ENCODE measurements at regions not wholly inside any gene's neighbourhood (a gene's known extent, or its start where the extent isn't known, plus 50 kb on each side); places are given as distances from the start of the nearest gene placed in this dataset.

DNA sequence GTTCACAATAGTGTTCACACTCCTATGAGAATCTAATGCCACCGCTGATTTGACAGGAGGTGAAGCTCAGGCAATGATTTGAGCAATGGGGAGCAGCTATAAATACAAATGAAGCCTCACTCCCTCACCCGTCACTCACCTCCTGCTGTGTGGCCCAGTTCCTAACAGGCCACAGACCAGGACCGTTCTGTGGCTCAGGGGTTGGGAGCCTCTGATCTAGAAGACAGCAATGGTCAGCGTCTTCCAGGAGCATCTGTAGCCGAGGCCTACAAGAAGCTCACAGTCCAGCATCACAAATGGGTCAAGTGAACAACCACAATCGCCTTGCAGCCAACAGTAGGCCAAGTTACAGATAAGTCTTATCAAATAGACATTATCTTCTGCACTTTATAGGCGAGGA, 110.0 kb upstream of the SLC66A3 start:
- TF ChIP-seq, protein P1, sequence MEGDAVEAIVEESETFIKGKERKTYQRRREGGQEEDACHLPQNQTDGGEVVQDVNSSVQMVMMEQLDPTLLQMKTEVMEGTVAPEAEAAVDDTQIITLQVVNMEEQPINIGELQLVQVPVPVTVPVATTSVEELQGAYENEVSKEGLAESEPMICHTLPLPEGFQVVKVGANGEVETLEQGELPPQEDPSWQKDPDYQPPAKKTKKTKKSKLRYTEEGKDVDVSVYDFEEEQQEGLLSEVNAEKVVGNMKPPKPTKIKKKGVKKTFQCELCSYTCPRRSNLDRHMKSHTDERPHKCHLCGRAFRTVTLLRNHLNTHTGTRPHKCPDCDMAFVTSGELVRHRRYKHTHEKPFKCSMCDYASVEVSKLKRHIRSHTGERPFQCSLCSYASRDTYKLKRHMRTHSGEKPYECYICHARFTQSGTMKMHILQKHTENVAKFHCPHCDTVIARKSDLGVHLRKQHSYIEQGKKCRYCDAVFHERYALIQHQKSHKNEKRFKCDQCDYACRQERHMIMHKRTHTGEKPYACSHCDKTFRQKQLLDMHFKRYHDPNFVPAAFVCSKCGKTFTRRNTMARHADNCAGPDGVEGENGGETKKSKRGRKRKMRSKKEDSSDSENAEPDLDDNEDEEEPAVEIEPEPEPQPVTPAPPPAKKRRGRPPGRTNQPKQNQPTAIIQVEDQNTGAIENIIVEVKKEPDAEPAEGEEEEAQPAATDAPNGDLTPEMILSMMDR (IDR thresholded peaks at IDR 0.05), result no peak
- no peak for TF ChIP-seq POLR2A (IDR thresholded peaks at IDR 0.05)
- TF ChIP-seq EP300 (IDR thresholded peaks at IDR 0.05), result no peak

Data from ovary (tissue), 3 donors.